Loucy (cell line): ENCODE measurements at regions not wholly inside any gene's neighbourhood (a gene's known extent, or its start where the extent isn't known, plus 50 kb on each side); places are given as distances from the start of the nearest gene placed in this dataset.

Experiments
- EZH2phosphoT487 ChIP-seq: fragments of 200-600 bp; IDR thresholded peaks from 2 replicates; pipeline ENCODE4 v1.6.1; 2018; ENCODE audit warnings: antibody characterized with exemption, mild to moderate bottlenecking, moderate library complexity, borderline replicate concordance
- TF ChIP-seq, protein P1 (sequence below): fragments of 200-600 bp; sonication (generic); conservative IDR thresholded peaks from 2 replicates; pipeline ENCODE4 v1.5.1; 2014; ENCODE audit warnings: mild to moderate bottlenecking, antibody characterized with exemption, low read length

DNA sequence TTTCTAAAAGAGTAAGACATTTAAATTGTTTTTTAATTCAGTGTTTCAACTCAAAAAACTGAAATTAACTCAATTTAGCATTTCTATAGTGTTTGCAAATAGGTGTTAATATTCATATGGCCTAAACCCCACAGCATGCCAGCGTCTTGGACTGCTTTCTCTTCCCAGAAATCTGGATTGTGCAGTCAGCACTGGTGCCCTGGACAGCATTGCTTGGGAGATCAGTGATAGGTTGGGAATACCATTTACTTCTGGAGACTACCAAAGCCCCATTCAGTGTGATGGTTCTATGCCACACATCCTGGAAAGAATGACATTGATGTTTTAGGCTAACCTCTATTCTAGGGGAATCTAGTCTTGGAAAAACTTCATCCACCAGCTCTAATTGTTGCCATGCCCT is 455.0 kb upstream of the KLHL29 start:
- TF ChIP-seq, protein P1, sequence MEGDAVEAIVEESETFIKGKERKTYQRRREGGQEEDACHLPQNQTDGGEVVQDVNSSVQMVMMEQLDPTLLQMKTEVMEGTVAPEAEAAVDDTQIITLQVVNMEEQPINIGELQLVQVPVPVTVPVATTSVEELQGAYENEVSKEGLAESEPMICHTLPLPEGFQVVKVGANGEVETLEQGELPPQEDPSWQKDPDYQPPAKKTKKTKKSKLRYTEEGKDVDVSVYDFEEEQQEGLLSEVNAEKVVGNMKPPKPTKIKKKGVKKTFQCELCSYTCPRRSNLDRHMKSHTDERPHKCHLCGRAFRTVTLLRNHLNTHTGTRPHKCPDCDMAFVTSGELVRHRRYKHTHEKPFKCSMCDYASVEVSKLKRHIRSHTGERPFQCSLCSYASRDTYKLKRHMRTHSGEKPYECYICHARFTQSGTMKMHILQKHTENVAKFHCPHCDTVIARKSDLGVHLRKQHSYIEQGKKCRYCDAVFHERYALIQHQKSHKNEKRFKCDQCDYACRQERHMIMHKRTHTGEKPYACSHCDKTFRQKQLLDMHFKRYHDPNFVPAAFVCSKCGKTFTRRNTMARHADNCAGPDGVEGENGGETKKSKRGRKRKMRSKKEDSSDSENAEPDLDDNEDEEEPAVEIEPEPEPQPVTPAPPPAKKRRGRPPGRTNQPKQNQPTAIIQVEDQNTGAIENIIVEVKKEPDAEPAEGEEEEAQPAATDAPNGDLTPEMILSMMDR: no peak
- no peak for TF ChIP-seq EZH2phosphoT487
